ENCODE measurements at regions not wholly inside any gene's neighbourhood (a gene's known extent, or its start where the extent isn't known, plus 50 kb on each side); places are given as distances from the start of the nearest gene placed in this dataset.

GRCh38 chr6:43952746-43953145 lies 174.5 kb downstream of the MRPL14 start:
- H3K9ac ChIP-seq (ENCODE audit: low read length): no peak overlapping the region
- H3K4me1 ChIP-seq (ENCODE audit: insufficient read depth, low read length): no peaks in the 10 kb centered on the region
- H3K27me3 ChIP-seq (ENCODE audit: control insufficient read depth in 1 of 2, insufficient read depth in 2 of 2, low read length in 2 of 2): no peaks in the 10 kb centered on the region
- H3K4me3 ChIP-seq (ENCODE audit: low read depth in 1 of 2, low read length in 2 of 2): no peak overlapping the region
- H3K9me3 ChIP-seq (ENCODE audit: low read length): no peaks in the 10 kb centered on the region
- no peak overlapping the region for H3K27ac ChIP-seq (ENCODE audit: low read depth, low read length)
- H3K36me3 ChIP-seq (ENCODE audit: insufficient read depth, low read length): no peaks in the 10 kb centered on the region

- H3K9me3 ChIP-seq (ENCODE audit: low read length): no peaks in the 10 kb centered on the region
- no peaks in the 10 kb centered on the region for H3K4me1 ChIP-seq (ENCODE audit: insufficient read depth, low read length)
- H3K9ac ChIP-seq (ENCODE audit: low read length): no peak overlapping the region
- no peaks in the 10 kb centered on the region for H3K36me3 ChIP-seq (ENCODE audit: insufficient read depth, low read length)
- H3K27me3 ChIP-seq (ENCODE audit: control insufficient read depth in 1 of 2, insufficient read depth in 2 of 2, low read length in 2 of 2): no peaks in the 10 kb centered on the region
- no peak overlapping the region for H3K27ac ChIP-seq (ENCODE audit: low read depth, low read length)
- no peak overlapping the region for H3K4me3 ChIP-seq (ENCODE audit: low read depth in 1 of 2, low read length in 2 of 2)
Measured at GRCh38 chr6:43951756-43952675, 175.2 kb downstream of the MRPL14 start.

DNA sequence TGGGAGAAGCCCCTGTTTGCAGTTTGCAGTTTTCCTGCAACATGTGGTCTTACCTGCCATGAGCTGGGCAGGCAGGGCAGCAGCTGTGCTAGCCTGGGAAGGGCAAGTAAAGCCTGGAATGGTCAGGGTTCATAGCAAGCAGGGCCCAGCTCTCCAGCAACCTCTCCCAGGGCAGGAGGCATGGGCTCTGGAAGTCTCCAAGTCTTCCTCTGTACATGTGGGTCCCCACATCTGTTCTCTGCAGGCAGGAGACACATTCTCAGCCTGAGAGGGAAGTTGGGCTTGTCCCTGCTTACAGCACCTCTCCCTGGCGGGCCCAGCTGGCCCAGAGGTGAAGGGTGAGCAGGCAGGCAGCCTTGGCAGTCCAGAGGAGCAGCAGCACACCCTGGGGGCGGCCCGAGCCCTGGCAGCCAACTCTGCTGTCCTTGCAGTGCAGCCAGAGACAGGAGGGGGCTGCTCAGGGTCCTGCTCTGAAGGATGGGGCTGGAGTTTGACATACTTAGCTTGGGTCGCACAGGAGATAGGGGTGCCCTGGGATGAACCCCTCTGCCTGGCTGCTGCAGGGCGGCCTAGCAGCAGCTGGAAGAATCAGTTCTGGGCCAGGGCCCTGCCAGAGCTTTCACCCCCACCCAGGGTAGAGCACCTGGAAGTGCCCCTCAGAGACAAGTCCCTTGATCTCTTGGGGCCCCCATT lies 176.0 kb downstream of the MRPL14 start:
- H3K27me3 ChIP-seq (ENCODE audit: control insufficient read depth in 1 of 2, insufficient read depth in 2 of 2, low read length in 2 of 2): no peaks in the 10 kb centered on the region
- no peak overlapping the region for H3K9ac ChIP-seq (ENCODE audit: low read length)
- H3K27ac ChIP-seq (ENCODE audit: low read depth, low read length): no peak overlapping the region

DNA sequence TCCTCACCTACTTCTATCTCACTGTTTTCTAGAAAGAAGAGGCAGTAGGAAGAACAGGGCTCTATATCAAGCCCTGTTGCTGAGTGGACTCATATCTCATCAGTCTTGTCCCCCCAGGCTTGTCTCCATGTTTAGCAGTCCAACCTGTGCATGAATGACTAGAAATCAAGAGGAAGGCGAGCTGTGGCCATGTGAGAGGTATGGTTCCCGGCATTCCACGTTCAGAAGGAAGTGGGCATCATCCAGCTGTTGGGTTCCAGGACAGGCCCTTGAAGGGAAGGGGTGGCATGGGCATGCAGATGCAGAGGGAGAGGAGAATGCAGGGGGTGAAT lies 176.6 kb downstream of the MRPL14 start:
- H3K36me3 ChIP-seq (ENCODE audit: insufficient read depth, low read length): no peaks in the 10 kb centered on the region
- no peak overlapping the region for H3K27ac ChIP-seq (ENCODE audit: low read depth, low read length)
- no peak overlapping the region for H3K9ac ChIP-seq (ENCODE audit: low read length)
- no peaks in the 10 kb centered on the region for H3K4me1 ChIP-seq (ENCODE audit: insufficient read depth, low read length)
- H3K4me3 ChIP-seq (ENCODE audit: low read depth in 1 of 2, low read length in 2 of 2): no peak overlapping the region
- no peaks in the 10 kb centered on the region for H3K9me3 ChIP-seq (ENCODE audit: low read length)
- H3K27me3 ChIP-seq (ENCODE audit: control insufficient read depth in 1 of 2, insufficient read depth in 2 of 2, low read length in 2 of 2): no peaks in the 10 kb centered on the region

More for the DNA sequence above, 176.0 kb downstream of the MRPL14 start:
- no peak overlapping the region for H3K4me3 ChIP-seq (ENCODE audit: low read depth in 1 of 2, low read length in 2 of 2)
- no peaks in the 10 kb centered on the region for H3K36me3 ChIP-seq (ENCODE audit: insufficient read depth, low read length)
- no peaks in the 10 kb centered on the region for H3K4me1 ChIP-seq (ENCODE audit: insufficient read depth, low read length)
- H3K9me3 ChIP-seq (ENCODE audit: low read length): no peaks in the 10 kb centered on the region

DNA sequence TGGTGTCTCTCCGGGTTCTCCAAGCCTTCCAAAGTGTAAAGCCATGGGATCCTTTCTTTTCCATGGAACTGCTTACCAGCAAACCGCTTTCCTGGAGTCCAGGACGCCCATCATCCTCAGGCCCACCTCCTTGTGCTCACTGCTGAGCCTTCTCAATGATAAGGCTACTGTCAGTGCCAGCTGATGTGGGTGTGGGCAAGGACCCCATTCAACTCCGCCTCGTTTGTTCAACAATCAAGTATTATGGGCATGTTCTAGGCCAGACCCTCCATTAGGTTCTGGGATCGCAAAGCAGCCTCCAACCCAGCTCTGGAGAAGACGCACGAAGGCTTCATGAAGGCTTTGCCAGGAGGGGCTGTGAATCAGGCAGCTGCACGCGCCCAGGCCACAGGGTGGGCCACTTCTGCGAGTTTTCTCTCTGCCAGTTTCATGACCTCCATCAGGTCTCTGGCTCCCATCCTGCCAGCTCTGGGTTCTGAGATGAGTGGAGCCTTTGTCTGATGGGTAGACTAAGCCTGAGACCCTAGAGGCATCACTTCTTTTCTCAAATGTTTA lies 177.1 kb downstream of the MRPL14 start:
- Histone ChIP-seq H3K4me1 (ENCODE audit: insufficient read depth, low read length) (no peaks in the 10 kb centered on the region), H3K36me3 (ENCODE audit: insufficient read depth, low read length) (no peaks in the 10 kb centered on the region), H3K4me3 (ENCODE audit: low read depth in 1 of 2, low read length in 2 of 2) (no peak overlapping the region), H3K9me3 (ENCODE audit: low read length) (no peaks in the 10 kb centered on the region), H3K27ac (ENCODE audit: low read depth, low read length) (no peak overlapping the region), H3K27me3 (ENCODE audit: control insufficient read depth in 1 of 2, insufficient read depth in 2 of 2, low read length in 2 of 2) (no peaks in the 10 kb centered on the region), H3K9ac (ENCODE audit: low read length) (no peak overlapping the region)

- no peaks in the 10 kb centered on the region for H3K27me3 ChIP-seq (ENCODE audit: control insufficient read depth in 1 of 2, insufficient read depth in 2 of 2, low read length in 2 of 2)
- H3K9ac ChIP-seq (ENCODE audit: low read length): no peak overlapping the region
- H3K4me1 ChIP-seq (ENCODE audit: insufficient read depth, low read length): no peaks in the 10 kb centered on the region
- no peak overlapping the region for H3K4me3 ChIP-seq (ENCODE audit: low read depth in 1 of 2, low read length in 2 of 2)
- no peak overlapping the region for H3K27ac ChIP-seq (ENCODE audit: low read depth, low read length)
- no peaks in the 10 kb centered on the region for H3K36me3 ChIP-seq (ENCODE audit: insufficient read depth, low read length)
- H3K9me3 ChIP-seq (ENCODE audit: low read length): no peaks in the 10 kb centered on the region
Measured at GRCh38 chr6:43949551-43949991, 177.7 kb downstream of the MRPL14 start.

DNA sequence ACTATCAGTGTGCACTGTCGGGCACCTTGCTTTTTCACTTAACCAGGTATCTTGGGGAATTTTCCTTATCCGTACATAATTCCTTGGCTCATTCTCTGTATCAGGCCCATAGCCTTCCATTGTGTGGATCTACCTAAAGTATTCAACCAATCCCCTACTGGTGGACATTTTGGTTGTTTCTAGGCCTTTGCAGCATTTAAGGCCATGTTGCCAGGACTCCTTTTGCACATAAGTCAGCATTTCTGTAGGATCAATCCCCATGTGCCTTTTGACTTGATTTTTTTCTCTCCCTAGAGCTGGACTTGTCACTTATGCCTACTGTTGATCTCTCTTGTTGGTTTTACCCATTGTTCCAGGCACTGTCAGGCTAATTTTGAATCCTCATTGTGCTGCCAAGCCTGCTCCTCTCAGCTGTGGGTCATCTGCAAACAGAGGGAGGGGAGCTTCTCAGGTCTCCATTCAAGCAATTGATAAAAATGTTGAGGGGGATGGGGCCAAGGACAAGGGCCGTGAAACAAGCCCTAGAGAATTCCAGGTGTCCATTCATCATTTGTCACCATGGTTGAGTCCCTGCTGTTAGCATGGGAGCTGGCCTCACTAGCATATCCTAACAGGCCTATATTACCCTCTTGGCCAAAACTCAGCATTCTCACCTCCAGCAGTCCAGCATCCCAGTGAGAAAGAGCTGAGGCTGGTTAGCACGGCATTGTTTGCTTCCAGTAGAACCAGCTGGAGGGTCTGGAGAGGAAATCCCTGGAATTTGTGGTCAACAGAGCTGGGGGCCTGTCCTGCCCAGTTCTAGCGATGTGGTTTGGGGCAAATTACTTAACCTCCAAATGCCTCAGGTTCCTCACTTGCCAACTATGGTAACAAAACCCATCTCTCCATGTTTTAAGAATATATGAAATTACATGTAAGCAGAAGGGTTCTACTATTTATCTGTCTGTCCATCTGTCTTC lies 178.4 kb downstream of the MRPL14 start:
- Histone ChIP-seq H3K27me3 (ENCODE audit: control insufficient read depth in 1 of 2, insufficient read depth in 2 of 2, low read length in 2 of 2) (no peaks in the 10 kb centered on the region), H3K9me3 (ENCODE audit: low read length) (no peaks in the 10 kb centered on the region), H3K36me3 (ENCODE audit: insufficient read depth, low read length) (no peaks in the 10 kb centered on the region), H3K9ac (ENCODE audit: low read length) (no peak overlapping the region), H3K4me3 (ENCODE audit: low read depth in 1 of 2, low read length in 2 of 2) (no peak overlapping the region), H3K27ac (ENCODE audit: low read depth, low read length) (no peak overlapping the region), H3K4me1 (ENCODE audit: insufficient read depth, low read length) (no peaks in the 10 kb centered on the region)

DNA sequence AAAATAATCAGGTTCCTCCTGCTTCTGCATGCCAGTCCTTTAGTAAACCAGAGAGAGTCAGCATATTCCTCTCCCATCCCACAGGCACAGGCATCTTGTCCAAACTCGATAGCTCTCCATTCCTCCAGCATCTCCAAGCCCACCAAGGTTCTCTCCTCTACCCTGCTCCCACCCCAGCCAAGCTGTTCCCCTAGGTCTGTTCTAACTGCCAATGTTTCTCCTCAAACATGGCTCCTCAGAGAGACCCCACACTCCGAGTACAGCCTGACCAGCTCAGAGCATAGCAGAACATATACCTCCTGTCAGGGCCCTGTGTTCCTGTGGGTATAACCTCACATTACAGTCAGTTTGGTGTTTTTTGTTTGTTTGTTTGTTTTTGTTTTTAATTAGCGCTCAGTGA lies 177.8 kb downstream of the VEGFA start:
- H3K9ac ChIP-seq (ENCODE audit: low read length): no peak overlapping the region
- H3K27me3 ChIP-seq (ENCODE audit: control insufficient read depth in 1 of 2, insufficient read depth in 2 of 2, low read length in 2 of 2): no peaks in the 10 kb centered on the region
- H3K36me3 ChIP-seq (ENCODE audit: insufficient read depth, low read length): no peaks in the 10 kb centered on the region
- H3K9me3 ChIP-seq (ENCODE audit: low read length): no peaks in the 10 kb centered on the region
- H3K4me1 ChIP-seq (ENCODE audit: insufficient read depth, low read length): no peaks in the 10 kb centered on the region
- H3K27ac ChIP-seq (ENCODE audit: low read depth, low read length): no peak overlapping the region
- H3K4me3 ChIP-seq (ENCODE audit: low read depth in 1 of 2, low read length in 2 of 2): no peak overlapping the region

DNA sequence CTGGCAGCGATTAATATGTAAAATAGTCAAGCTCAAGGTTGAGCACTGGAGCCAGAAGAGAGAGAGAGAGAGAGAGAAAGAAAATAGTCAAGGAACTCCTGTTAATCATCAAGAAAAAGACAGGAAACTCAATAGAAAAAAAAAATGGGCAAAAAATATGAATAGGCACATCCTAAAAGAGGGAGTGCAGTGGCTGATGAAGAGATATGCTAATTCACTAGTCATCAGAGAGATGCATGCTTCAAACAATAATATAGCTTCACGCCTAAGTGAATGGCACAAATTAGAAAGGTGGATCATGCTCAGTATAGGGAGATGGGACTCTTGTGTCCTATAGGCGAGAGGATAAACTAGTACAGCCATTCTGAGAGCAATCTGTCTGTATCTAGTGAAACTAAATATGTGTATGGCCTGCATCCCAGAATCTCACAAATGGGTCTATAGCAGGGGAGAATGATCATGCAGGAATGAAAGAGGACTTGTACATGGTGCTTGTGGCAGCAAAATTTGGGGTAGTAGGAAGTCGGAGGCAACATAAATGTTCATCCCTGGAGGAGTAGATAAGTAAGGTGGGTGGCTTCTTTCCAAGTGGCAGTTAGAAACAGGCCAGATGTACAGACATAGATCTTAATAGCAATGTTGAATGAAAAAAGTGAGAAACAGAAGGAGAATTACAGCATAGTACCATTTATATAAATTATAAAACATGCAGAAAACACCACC lies 176.8 kb downstream of the VEGFA start:
- no peaks in the 10 kb centered on the region for H3K4me1 ChIP-seq (ENCODE audit: insufficient read depth, low read length)
- H3K27ac ChIP-seq (ENCODE audit: low read depth, low read length): no peak overlapping the region
- H3K9me3 ChIP-seq (ENCODE audit: low read length): no peaks in the 10 kb centered on the region
- H3K9ac ChIP-seq (ENCODE audit: low read length): no peak overlapping the region
- H3K27me3 ChIP-seq (ENCODE audit: control insufficient read depth in 1 of 2, insufficient read depth in 2 of 2, low read length in 2 of 2): no peaks in the 10 kb centered on the region
- no peaks in the 10 kb centered on the region for H3K36me3 ChIP-seq (ENCODE audit: insufficient read depth, low read length)
- no peak overlapping the region for H3K4me3 ChIP-seq (ENCODE audit: low read depth in 1 of 2, low read length in 2 of 2)

- Histone ChIP-seq H3K36me3 (ENCODE audit: insufficient read depth, low read length) (no peaks in the 10 kb centered on the region), H3K9me3 (ENCODE audit: low read length) (no peaks in the 10 kb centered on the region), H3K4me3 (ENCODE audit: low read depth in 1 of 2, low read length in 2 of 2) (no peak overlapping the region), H3K4me1 (ENCODE audit: insufficient read depth, low read length) (no peaks in the 10 kb centered on the region), H3K27ac (ENCODE audit: low read depth, low read length) (no peak overlapping the region), H3K9ac (ENCODE audit: low read length) (no peak overlapping the region), H3K27me3 (ENCODE audit: control insufficient read depth in 1 of 2, insufficient read depth in 2 of 2, low read length in 2 of 2) (no peaks in the 10 kb centered on the region)
Measured at GRCh38 chr6:43945768-43946080, 175.7 kb downstream of the VEGFA start.

Data from muscle layer of colon (tissue), 2 donors.